Central memory CD4-positive, alpha-beta T cell (primary cell): ENCODE measurements at regions not wholly inside any gene's neighbourhood (a gene's known extent, or its start where the extent isn't known, plus 50 kb on each side); places are given as distances from the start of the nearest gene placed in this dataset.

ENCODE experiments used
- DNase-seq: peaks from one replicate; pipeline ENCODE4 v3.0.0; 2022

DNA sequence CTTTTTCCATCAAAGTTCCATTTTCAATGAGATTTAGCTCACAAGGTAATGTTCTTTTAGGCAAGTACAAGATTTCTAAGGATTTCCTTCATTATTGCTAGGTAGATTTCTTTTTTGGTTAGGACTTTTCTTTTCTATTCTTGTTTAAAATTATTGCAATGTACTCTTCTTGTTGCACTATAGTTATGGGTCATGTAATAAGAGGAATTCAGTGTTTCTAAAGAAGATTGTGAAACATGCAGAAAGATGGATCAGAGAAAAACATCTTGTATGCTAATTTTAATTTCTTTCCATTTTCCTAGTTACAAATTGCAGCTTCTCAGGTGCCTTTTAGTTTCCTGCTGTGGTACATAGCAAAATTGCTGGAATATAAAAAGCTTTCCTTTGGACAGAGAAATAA lies 56.1 kb downstream of the BTG1 start:
- DNase-seq: no peak

DNA sequence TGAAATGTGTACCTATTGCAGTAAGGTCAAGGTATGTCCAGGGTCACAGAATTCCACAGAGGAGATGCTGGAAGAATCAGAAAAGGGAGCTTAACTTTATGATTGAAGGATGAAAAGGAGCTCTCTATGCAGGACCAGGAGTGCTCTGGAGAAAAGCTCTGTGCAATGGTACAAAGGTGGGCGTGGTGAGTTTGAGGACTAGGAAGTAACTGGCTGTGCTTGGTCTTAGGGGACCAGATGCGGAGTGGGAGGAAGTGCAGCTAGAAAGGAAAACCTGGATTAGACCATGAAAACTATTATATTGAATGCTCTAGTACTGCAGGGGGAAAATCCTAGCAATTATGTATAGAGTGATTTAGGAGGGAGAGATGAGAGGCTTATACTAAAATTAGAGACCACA lies 56.8 kb downstream of the BTG1 start:
- DNase-seq: no peak

DNA sequence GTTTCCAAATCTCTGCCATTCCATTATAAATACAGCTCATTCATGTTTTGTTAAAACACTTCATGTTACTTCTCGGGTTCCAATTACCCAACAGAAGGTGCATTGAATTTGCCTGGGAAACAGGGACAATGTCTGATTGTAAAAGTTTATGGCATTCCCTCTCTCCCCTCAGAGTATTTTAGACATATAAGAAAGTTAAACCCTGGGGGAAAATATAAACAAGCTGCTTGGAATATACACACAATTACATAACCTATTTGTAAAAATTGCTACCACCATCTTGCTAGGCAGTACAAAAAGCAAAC lies 60.0 kb downstream of the BTG1 start:
- DNase-seq: no peak

DNA sequence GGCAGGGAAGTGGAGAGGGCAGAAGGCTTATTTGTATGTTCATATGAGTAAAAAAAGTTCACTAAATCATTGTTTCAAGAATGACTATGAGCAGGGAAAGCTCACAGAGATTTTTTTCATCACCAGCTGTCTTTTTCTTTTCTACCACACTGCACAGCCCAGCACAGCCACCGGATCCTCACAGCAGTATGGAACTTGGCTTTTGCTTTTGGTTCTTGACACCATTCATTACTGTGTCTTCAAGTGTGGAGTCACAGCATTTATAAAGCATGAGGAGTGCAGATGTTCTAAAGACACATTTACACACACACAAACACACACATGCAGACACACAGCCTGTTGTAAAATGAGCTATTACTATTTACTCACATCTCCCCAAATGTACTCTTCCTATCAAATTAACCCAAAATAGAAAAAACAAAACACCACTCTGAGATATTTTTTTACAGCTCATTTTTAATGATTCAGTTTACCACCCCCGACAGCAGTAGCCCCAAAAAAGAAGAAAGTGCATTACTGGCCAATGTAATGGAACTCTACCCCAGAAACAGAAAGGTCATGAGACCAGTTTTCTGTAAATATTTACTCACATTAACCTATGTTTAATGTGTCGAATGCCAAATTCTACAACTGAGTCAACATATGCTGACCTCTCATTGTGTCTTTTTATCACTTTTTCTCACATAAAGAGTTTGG lies 60.5 kb downstream of the BTG1 start:
- DNase-seq: no peak

DNA sequence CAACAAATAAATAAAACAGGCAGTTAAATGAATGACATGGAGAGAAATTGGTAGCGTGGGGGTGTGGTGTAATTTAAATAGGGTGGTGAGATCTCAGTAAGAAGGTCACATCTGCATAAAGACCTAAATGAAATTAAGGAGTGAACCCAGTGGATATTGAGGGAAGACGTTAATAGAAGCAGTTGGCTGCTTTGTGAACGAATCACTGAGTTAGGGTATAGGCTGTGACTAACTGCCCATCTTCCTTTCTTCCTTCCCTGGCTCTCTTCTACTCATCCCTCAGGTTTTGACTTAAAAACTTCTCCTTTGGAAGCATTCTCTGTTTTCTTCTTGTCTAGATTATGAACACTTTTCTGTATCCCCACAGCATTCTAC lies 64.7 kb downstream of the BTG1 start:
- DNase-seq: no peak

- no peak for DNase-seq
These were observed 66.6 kb downstream of the BTG1 start for GRCh38 chr12:92079054-92079385.

DNA sequence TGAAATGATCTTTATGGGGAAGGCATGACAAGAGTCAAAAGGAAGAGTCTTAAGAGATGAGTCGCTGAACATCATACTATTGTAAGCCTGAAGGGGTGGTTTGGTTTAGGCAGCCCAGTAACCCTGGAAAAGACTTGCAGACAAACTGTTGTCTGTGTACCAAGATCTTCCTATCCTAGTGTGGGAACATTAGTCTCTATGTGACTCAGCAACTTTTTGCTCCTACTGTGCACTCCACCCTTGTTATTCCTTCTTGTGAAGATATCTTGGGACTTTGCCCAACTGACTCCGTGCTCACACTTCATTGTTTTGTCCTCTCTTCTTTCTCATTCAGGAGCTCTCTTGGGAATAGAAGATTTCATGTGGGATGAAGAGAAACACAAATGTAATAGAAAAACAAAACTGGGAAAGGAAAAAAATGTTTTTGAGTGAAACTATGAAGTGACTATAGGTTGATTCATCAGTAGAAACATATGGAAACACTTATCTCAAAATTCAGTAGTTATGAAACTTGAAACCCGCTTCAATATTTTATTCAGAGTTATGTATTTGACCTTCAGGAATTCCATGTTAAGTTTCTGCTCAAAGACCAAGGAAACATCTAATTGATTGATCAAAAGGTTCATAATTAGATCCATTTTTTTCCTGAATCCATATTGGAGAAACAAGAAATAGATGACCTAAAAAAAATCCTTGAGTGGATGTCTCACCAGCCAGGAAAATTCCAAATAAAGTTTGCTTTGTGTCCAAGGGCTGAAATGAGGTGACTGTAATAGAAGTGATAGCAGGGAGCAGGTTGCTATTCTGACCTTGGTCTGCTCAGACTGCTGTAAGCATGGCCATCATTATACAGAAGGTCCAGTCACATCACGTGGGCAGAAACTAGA lies 67.2 kb downstream of the BTG1 start:
- no peak for DNase-seq

GRCh38 chr12:92077530-92077929 lies 68.1 kb downstream of the BTG1 start:
- DNase-seq: no peak

- DNase-seq: no peak
These were observed 69.5 kb downstream of the BTG1 start for GRCh38 chr12:92076101-92076500.

DNA sequence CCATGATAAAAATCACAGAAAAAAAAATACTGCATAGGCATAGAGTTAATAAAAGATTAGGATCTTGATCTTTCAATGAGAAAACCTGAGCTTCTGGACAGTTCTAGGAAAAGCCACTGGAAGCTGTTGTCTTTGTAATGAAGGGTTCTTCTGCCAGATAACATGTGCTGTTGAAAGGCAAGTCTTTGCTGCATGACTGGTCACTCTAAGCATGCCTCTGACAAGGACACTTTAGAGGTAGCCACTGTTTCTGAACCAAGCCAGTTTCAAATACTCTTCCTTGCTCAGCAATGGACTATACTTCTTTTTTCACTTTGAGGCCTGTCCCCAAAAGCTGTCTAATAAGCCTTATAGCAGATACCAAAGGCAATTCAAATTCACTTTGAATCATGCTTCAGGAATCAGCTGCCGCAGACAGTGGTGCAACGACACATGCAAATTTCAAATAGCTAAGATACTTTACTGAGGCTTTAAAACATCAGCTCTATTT lies 70.2 kb downstream of the BTG1 start:
- DNase-seq: no peak

GRCh38 chr12:92074889-92075288 lies 70.8 kb downstream of the BTG1 start:
- DNase-seq: no peak

- no peak for DNase-seq
These were observed 72.6 kb downstream of the BTG1 start for GRCh38 chr12:92073094-92073493.

DNA sequence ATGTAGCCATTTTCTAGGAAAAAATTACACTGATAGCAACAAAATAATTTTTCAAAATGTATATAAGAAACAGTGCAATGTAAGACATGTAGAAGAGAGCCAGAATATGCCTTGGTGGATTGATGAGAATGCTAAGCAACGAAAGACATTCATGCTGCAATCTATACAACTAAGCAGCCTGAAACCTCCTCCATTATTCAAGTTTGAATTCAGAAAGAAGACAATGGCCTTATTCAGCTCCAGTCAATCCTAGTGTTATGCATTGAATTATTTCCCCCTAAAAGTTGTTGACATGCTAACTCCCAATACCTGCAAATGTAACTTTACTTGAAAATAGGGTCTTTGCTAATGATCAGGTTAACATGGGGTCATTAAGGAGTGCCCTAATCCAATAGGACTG lies 73.5 kb downstream of the BTG1 start:
- no peak for DNase-seq

DNA sequence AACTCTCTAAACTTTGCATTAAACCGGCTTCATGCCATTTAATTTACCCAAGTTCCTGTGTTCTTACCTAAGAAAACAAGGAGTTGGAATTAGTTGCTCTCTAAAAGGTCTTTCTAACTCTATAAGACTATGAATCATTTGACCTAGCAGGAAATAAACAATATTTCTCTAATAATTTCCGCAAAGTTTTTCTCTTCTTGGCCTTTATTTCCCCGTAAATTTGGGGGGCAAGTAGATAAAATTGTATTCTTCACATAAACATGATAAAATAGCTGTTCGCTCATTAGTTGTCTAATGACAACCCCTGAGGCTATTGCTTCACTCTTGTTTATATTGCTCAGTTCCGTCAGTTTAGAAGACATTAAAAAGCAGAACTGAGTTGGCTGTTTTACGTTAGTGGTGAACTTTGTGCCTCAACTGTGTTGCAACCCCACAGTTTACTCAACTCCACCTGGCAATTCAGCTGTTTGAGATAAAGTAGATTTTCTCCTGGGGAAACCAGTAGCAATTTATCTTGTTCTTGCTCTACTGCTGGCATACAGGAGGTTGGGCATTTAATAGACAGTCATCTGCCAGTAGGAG lies 74.7 kb downstream of the BTG1 start:
- no peak for DNase-seq

GRCh38 chr12:92070054-92070863 lies 75.4 kb downstream of the BTG1 start:
- no peak for DNase-seq

DNA sequence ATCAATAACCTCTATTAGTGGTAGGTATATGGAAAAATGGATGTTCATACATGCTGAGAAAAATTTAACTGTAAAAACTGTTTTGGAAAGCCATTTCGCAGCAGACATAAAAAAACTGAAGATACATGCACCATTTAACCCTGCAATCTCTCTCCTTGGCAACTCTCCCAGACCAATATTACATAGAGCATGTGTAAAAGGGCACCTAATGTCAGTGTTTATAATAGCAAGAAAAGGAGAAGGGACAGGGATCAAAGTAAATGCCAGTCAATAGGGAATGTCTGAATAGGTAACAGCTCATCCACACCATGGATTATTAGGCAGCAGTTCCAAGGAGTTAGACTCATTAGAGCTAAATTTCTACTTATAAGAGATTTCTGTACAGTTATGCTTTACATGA lies 77.2 kb downstream of the BTG1 start:
- no peak for DNase-seq

- DNase-seq: no peak
These were observed 80.0 kb downstream of the BTG1 start for GRCh38 chr12:92065639-92066038.

DNA sequence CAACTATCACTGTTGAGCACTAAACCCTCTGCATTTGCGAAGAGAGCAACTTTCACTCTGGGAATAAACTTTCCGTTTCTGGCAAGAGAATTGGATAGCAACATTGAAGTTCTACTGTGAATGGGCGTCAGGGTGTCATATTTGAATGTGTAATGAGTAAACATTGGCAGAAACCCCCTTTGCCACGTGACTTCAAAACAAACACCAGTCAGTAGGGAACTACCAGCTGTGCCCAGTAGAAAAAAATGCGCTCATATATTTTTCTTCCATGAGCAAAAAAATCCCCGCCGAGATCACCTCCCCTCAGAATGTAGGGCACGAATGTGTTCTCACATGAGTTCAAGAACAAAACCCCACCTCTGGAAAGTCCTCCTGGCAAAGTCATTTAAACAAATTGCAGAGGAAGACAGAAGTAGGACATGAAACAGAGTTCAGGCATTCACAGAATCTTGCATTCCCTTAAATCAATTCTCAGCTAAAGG lies 80.6 kb downstream of the BTG1 start:
- DNase-seq: peak; percentile 74

GRCh38 chr12:92064422-92064821 lies 81.2 kb downstream of the BTG1 start:
- DNase-seq: no peak

GRCh38 chr12:92063641-92064040 lies 82.0 kb downstream of the BTG1 start:
- DNase-seq: no peak

- DNase-seq: no peak
These were observed 82.8 kb downstream of the BTG1 start for GRCh38 chr12:92062539-92063493.

- DNase-seq: no peak
These were observed 84.6 kb downstream of the BTG1 start for GRCh38 chr12:92061061-92061460.
